Ishikawa (cell line): ENCODE measurements at regions not wholly inside any gene's neighbourhood (a gene's known extent, or its start where the extent isn't known, plus 50 kb on each side); places are given as distances from the start of the nearest gene placed in this dataset.

Source experiments
- CEBPB ChIP-seq: IDR thresholded peaks from 2 replicates; pipeline ENCODE4 v1.6.1; 2012
- CREB1 ChIP-seq: IDR thresholded peaks from 2 replicates; pipeline ENCODE4 v1.6.1; 2012; ENCODE audit warnings: low read depth
- EGR1 ChIP-seq: IDR thresholded peaks from 2 replicates; pipeline ENCODE4 v1.6.1; 2012
- EP300 ChIP-seq: IDR thresholded peaks from 2 replicates; pipeline ENCODE4 v1.6.1; 2012; ENCODE audit warnings: borderline replicate concordance
- FOXM1 ChIP-seq: IDR thresholded peaks from 2 replicates; pipeline ENCODE4 v1.6.1; 2012; ENCODE audit warnings: low read depth, borderline replicate concordance
- MAX ChIP-seq: IDR thresholded peaks from 2 replicates; pipeline ENCODE4 v1.6.1; 2012
- RAD21 ChIP-seq: IDR thresholded peaks from 2 replicates; pipeline ENCODE4 v1.6.1; 2012; ENCODE audit warnings: low read depth
- REST ChIP-seq: IDR thresholded peaks from 2 replicates; pipeline ENCODE4 v1.6.1; 2012; ENCODE audit warnings: low read depth, mild to moderate bottlenecking
- TAF1 ChIP-seq: IDR thresholded peaks from 2 replicates; pipeline ENCODE4 v1.6.1; 2012; ENCODE audit warnings: low read depth, mild to moderate bottlenecking
- TEAD4 ChIP-seq: IDR thresholded peaks from 2 replicates; pipeline ENCODE4 v1.6.1; 2012
- YY1 ChIP-seq: IDR thresholded peaks from 2 replicates; pipeline ENCODE4 v1.6.1; 2012; ENCODE audit warnings: low read depth
- ZBTB7A ChIP-seq: IDR thresholded peaks from 2 replicates; pipeline ENCODE4 v1.6.1; 2012; ENCODE audit warnings: low read depth

- TF ChIP-seq REST (no peak), ZBTB7A (no peak), CREB1 (no peak), MAX (no peak), RAD21 (no peak), TAF1 (no peak), TEAD4 (no peak), FOXM1 (no peak), CEBPB (no peak), YY1 (no peak), EGR1 (no peak), EP300 (no peak)
Observed at GRCh38 chr15:94079968-94080367, 151.4 kb upstream of the MCTP2 start.
